Mucosa of stomach (tissue), 1 donor: ENCODE measurements at regions not wholly inside any gene's neighbourhood (a gene's known extent, or its start where the extent isn't known, plus 50 kb on each side); places are given as distances from the start of the nearest gene placed in this dataset.
"Not testable (repeated sequence)": the region's sequence is repeated elsewhere in the genome, so short reads cannot be mapped to it uniquely, and the experiment has no call there.

Source experiments
- H3K27me3 ChIP-seq: one replicate; pipeline ENCODE4 v1.7.0; 2013; ENCODE audit warnings: mild to moderate bottlenecking, low read length; ENCODE audit not compliant: control insufficient read depth, insufficient read depth
- H3K36me3 ChIP-seq: one replicate; pipeline ENCODE4 v1.7.0; 2013; ENCODE audit warnings: low read length; ENCODE audit not compliant: control insufficient read depth, insufficient read depth
- H3K4me1 ChIP-seq: one replicate; pipeline ENCODE4 v1.7.0; 2013; ENCODE audit warnings: mild to moderate bottlenecking, low read length; ENCODE audit not compliant: control insufficient read depth, insufficient read depth
- H3K4me3 ChIP-seq: one replicate; pipeline ENCODE4 v1.7.0; 2013; ENCODE audit warnings: low read length
- H3K9ac ChIP-seq: one replicate; pipeline ENCODE4 v1.7.0; 2013; ENCODE audit warnings: mild to moderate bottlenecking, low read length, moderate library complexity
- H3K9me3 ChIP-seq: one replicate; pipeline ENCODE4 v1.7.0; 2013; ENCODE audit warnings: mild to moderate bottlenecking, low read length, moderate library complexity; ENCODE audit not compliant: control insufficient read depth
- donor health status: Pancreatic carcinoma.

- no peaks in the 10 kb centered on the region for H3K27me3 ChIP-seq
- H3K36me3 ChIP-seq: no peaks in the 10 kb centered on the region
- no peaks in the 10 kb centered on the region for H3K9me3 ChIP-seq
- no peak overlapping the region for H3K9ac ChIP-seq
- no peak overlapping the region for H3K4me3 ChIP-seq
- H3K4me1 ChIP-seq: no peaks in the 10 kb centered on the region
Measured at GRCh38 chr6:49025273-49026240, 437.5 kb downstream of the MMUT start.

- Histone ChIP-seq H3K27me3 (no peaks in the 10 kb centered on the region), H3K9me3 (no peaks in the 10 kb centered on the region), H3K4me3 (no peak overlapping the region), H3K4me1 (no peaks in the 10 kb centered on the region), H3K36me3 (no peaks in the 10 kb centered on the region), H3K9ac (no peak overlapping the region)
Measured at GRCh38 chr6:49004801-49005200, 458.3 kb downstream of the MMUT start.

GRCh38 chr6:49003348-49003747 lies 459.7 kb downstream of the MMUT start:
- Histone ChIP-seq H3K9me3 (no peaks in the 10 kb centered on the region), H3K4me3 (no peak overlapping the region), H3K36me3 (no peaks in the 10 kb centered on the region), H3K9ac (no peak overlapping the region), H3K27me3 (no peaks in the 10 kb centered on the region), H3K4me1 (no peaks in the 10 kb centered on the region)

GRCh38 chr6:49001856-49002541 lies 461.1 kb downstream of the MMUT start:
- Histone ChIP-seq H3K9me3 (no peaks in the 10 kb centered on the region), H3K36me3 (no peaks in the 10 kb centered on the region)

GRCh38 chr6:48998574-48998973 lies 464.5 kb downstream of the MMUT start:
- Histone ChIP-seq H3K9ac (no peak overlapping the region), H3K9me3 (no peaks in the 10 kb centered on the region), H3K4me3 (no peak overlapping the region), H3K27me3 (no peaks in the 10 kb centered on the region), H3K36me3 (no peaks in the 10 kb centered on the region), H3K4me1 (no peaks in the 10 kb centered on the region)

More at GRCh38 chr6:49001856-49002541, 461.1 kb downstream of the MMUT start:
- H3K4me3 ChIP-seq: no peak overlapping the region
- H3K27me3 ChIP-seq: no peaks in the 10 kb centered on the region
- H3K9ac ChIP-seq: no peak overlapping the region
- no peaks in the 10 kb centered on the region for H3K4me1 ChIP-seq

- Histone ChIP-seq H3K27me3 (no peaks in the 10 kb centered on the region), H3K9me3 (no peaks in the 10 kb centered on the region), H3K4me3 (no peak overlapping the region), H3K9ac (no peak overlapping the region), H3K36me3 (no peaks in the 10 kb centered on the region), H3K4me1 (no peaks in the 10 kb centered on the region)
Measured at GRCh38 chr6:48996461-48997119, 466.5 kb downstream of the MMUT start.

GRCh38 chr6:48994811-48995210 lies 468.2 kb downstream of the MMUT start:
- H3K4me3 ChIP-seq: no peak overlapping the region
- no peaks in the 10 kb centered on the region for H3K9me3 ChIP-seq
- no peaks in the 10 kb centered on the region for H3K4me1 ChIP-seq
- H3K9ac ChIP-seq: no peak overlapping the region
- no peaks in the 10 kb centered on the region for H3K36me3 ChIP-seq
- no peaks in the 10 kb centered on the region for H3K27me3 ChIP-seq

- H3K4me1 ChIP-seq: no peaks in the 10 kb centered on the region
- no peaks in the 10 kb centered on the region for H3K27me3 ChIP-seq
- H3K9me3 ChIP-seq: no peaks in the 10 kb centered on the region
Measured at GRCh38 chr6:48990739-48991138, 472.3 kb downstream of the MMUT start.

GRCh38 chr6:48986845-48987244 lies 476.2 kb downstream of the MMUT start:
- Histone ChIP-seq H3K9me3 (no peaks in the 10 kb centered on the region), H3K27me3 (no peaks in the 10 kb centered on the region), H3K36me3 (no peaks in the 10 kb centered on the region), H3K9ac (no peak overlapping the region), H3K4me3 (no peak overlapping the region), H3K4me1 (no peaks in the 10 kb centered on the region)

More at GRCh38 chr6:48990739-48991138, 472.3 kb downstream of the MMUT start:
- H3K36me3 ChIP-seq: no peaks in the 10 kb centered on the region
- H3K9ac ChIP-seq: no peak overlapping the region
- no peak overlapping the region for H3K4me3 ChIP-seq

- no peak overlapping the region for H3K4me3 ChIP-seq
- no peaks in the 10 kb centered on the region for H3K36me3 ChIP-seq
- H3K4me1 ChIP-seq: no peaks in the 10 kb centered on the region
- no peak overlapping the region for H3K9ac ChIP-seq
- H3K9me3 ChIP-seq: no peaks in the 10 kb centered on the region
- no peaks in the 10 kb centered on the region for H3K27me3 ChIP-seq
Measured at GRCh38 chr6:48986105-48986504, 476.9 kb downstream of the MMUT start.

GRCh38 chr6:48985025-48985424 lies 478.0 kb downstream of the MMUT start:
- H3K9me3 ChIP-seq: no peaks in the 10 kb centered on the region
- H3K27me3 ChIP-seq: no peaks in the 10 kb centered on the region
- no peaks in the 10 kb centered on the region for H3K36me3 ChIP-seq
- no peak overlapping the region for H3K9ac ChIP-seq
- no peaks in the 10 kb centered on the region for H3K4me1 ChIP-seq
- H3K4me3 ChIP-seq: no peak overlapping the region

GRCh38 chr6:48983968-48984367 lies 479.1 kb downstream of the MMUT start:
- not testable (repeated sequence) for H3K36me3 ChIP-seq, H3K4me3 ChIP-seq, H3K9me3 ChIP-seq, H3K4me1 ChIP-seq, H3K27me3 ChIP-seq, H3K9ac ChIP-seq
